Calu3 (cell line): ENCODE measurements at regions not wholly inside any gene's neighbourhood (a gene's known extent, or its start where the extent isn't known, plus 50 kb on each side); places are given as distances from the start of the nearest gene placed in this dataset.

ENCODE experiments used
- BruUV-seq: library from RNA; stranded (reverse); fragments of 400-500 nt; replicated peaks from 2 replicates; lab custom pipeline; 2021; lab: Mats Ljungman, UMichigan
- CTCF ChIA-PET: fragments of 300-600 bp; sonication (Branson Sonifier 250); formaldehyde crosslinking; loops from one replicate; lab custom pipeline; 2022; ENCODE audit warnings: antibody characterized with exemption; lab: Charles Lee
- DNase-seq: peaks from one replicate; pipeline ENCODE4 v3.0.0; 2022
- H3K27ac Mint-ChIP-seq: one replicate; pipeline ENCODE4 v1.8.0; 2022; ENCODE audit warnings: mixed read lengths; ENCODE audit not compliant: unreplicated experiment
- H3K27me3 Mint-ChIP-seq: one replicate; pipeline ENCODE4 v1.8.0; 2022; ENCODE audit warnings: mixed read lengths; ENCODE audit not compliant: unreplicated experiment
- H3K36me3 Mint-ChIP-seq: one replicate; pipeline ENCODE4 v1.8.0; 2022; ENCODE audit warnings: mild to moderate bottlenecking, moderate library complexity, mixed read lengths; ENCODE audit not compliant: insufficient read depth, unreplicated experiment
- H3K4me1 Mint-ChIP-seq: one replicate; pipeline ENCODE4 v1.8.0; 2022; ENCODE audit warnings: mild to moderate bottlenecking, low read depth, mixed read lengths; ENCODE audit not compliant: unreplicated experiment
- H3K4me3 Mint-ChIP-seq: one replicate; pipeline ENCODE4 v1.8.0; 2022; ENCODE audit warnings: mild to moderate bottlenecking, low read depth, moderate library complexity, mixed read lengths; ENCODE audit not compliant: unreplicated experiment
- H3K9me3 Mint-ChIP-seq: one replicate; pipeline ENCODE4 v1.8.0; 2022; ENCODE audit warnings: low read depth, mixed read lengths; ENCODE audit not compliant: unreplicated experiment
- CTCF ChIP-seq: fragments of 200-600 bp; IDR thresholded peaks from one replicate; pipeline ENCODE4 v1.8.0; 2022; ENCODE audit warnings: antibody characterized with exemption; ENCODE audit not compliant: unreplicated experiment
- intact Hi-C: fragments of 100-400 bp; cut with micrococcal nuclease; formaldehyde crosslinking; loops from one replicate; pipeline ENCODE4 v1.10.0; 2022; ENCODE audit not compliant: unreplicated experiment

DNA sequence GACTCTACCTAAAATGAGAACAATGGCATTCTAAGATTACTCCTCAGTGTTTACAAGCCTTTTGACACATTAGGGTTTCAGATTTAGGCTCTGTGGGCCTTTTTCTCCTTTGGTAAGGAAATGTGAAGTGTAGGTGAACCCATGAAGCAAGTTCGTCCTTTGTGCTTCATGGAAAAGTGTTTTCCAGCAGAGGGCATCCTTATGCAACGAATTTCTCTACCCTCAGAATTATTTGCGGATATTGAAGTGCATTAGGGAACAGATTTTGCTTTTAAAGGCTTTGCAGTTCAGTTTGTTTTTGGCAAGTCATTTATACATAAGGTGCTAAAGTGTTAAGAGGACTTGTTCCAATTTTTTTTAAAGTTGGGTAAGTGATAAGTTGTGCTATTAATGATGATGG, 55.7 kb upstream of the FERMT1 start:
- DNase-seq, result no peak
- Mint-ChIP-seq H3K9me3 (no peaks in the 10 kb centered on the region), H3K27me3 (peaks cover 34% of the 10 kb centered on the region), H3K27ac (no peak overlapping the region), H3K4me1 (no peaks in the 10 kb centered on the region), H3K4me3 (no peak overlapping the region), H3K36me3 (no peaks in the 10 kb centered on the region)
- intact Hi-C loops, result loop anchor here (5.0 kb wide), 1 partner anchor 639 kb away; no protein-coding TSS in a partner anchor
- no TSS peak for BruUV-seq
- TF ChIP-seq CTCF, result no peak
- CTCF ChIA-PET, result no interaction called here

DNA sequence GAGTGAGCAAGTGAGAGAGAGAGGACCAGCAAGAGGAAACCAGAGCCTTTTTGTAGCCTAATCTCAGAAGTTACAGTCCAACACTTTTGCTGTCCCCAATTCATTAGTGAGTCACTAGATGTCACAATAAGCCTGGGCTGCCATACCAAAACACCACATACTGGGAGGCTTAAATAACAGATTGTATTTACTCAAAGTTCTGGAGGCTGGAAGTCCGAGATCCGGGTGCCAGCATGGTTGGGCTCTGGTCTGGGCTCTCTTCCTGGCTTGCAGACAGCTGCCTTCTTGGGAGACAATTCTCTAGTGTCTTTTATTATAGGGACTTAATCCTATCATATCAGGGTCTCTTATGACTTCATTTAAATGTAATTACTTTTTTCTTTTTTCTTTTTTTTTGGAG, 50.7 kb upstream of the FERMT1 start:
- Mint-ChIP-seq H3K4me3 (no peak overlapping the region), H3K27me3 (peaks cover 19% of the 10 kb centered on the region), H3K27ac (no peak overlapping the region), H3K4me1 (no peaks in the 10 kb centered on the region), H3K36me3 (no peaks in the 10 kb centered on the region), H3K9me3 (peaks cover 2% of the 10 kb centered on the region)
- BruUV-seq, result no TSS peak
- intact Hi-C loops, result no loop called here
- no peak for DNase-seq
- CTCF ChIA-PET, result no interaction called here
- TF ChIP-seq CTCF, result no peak
